HCT116 (cell line): ENCODE measurements at regions not wholly inside any gene's neighbourhood (a gene's known extent, or its start where the extent isn't known, plus 50 kb on each side); places are given as distances from the start of the nearest gene placed in this dataset.

Source experiments
- ATAC-seq: fragments of 200-7000 bp; cut with Tn5 transposase; 2 replicates; pipeline ENCODE4 v1.9.1; 2020; ENCODE audit warnings: mild to moderate bottlenecking, moderate library complexity
- BruUV-seq: library from RNA; stranded (reverse); fragments of 400-500 nt; replicated peaks from 2 replicates; lab custom pipeline; 2021; lab: Mats Ljungman, UMichigan
- CTCF ChIA-PET: fragments of 300-600 bp; sonication (Branson Sonifier 250); formaldehyde crosslinking; loops from one replicate; lab custom pipeline; 2021; ENCODE audit warnings: antibody characterized with exemption; lab: Charles Lee
- POLR2A ChIA-PET: fragments of 300-600, 350-600 bp; sonication (Branson Sonifier 250); formaldehyde crosslinking; loops from one replicate; lab custom pipeline; 2021; ENCODE audit warnings: antibody characterized with exemption; lab: Charles Lee
- RAD21 ChIA-PET, 2 experiments: fragments of 300-600 bp; sonication (Branson Sonifier 250); formaldehyde crosslinking; loops; one replicate each; lab custom pipeline; 2023; ENCODE audit warnings: low total read pairs in 2 of 2; ENCODE audit not compliant: uncharacterized antibody in 2 of 2, unreplicated experiment in 2 of 2, low non-redundant PET in 1 of 2; lab: Charles Lee
- DNase-seq: peaks from one replicate; pipeline ENCODE4 v3.0.0-alpha.2; 2010; ENCODE audit warnings: low read depth, low spot score
- H2AFZ ChIP-seq: fragments of 200-600 bp; shearing (Covaris generic), sonication (generic); 2 replicates; pipeline ENCODE4 v1.6.1; 2017; ENCODE audit warnings: low read depth, mixed run types, mixed read lengths, antibody characterized with exemption, low read length; ENCODE audit not compliant: poor library complexity, severe bottlenecking
- H3K27ac ChIP-seq: 2 replicates; pipeline ENCODE4 v1.5.1; 2012; ENCODE audit warnings: low read depth, low read length
- H3K27me3 ChIP-seq: fragments of 200-600 bp; sonication (generic); 2 replicates; pipeline ENCODE4 v1.6.1; 2016; ENCODE audit warnings: mixed run types, low read length, mixed read lengths; ENCODE audit not compliant: insufficient read depth
- H3K36me3 ChIP-seq, 2 experiments: fragments of 200-500 bp in 1 of 2; fragments of 200-600 bp in 1 of 2; sonication (Bioruptor generic) in 1 of 2; sonication (generic) in 1 of 2; 2 replicates each; pipeline versions ENCODE4 v1.5.1 to v1.6.1; 2014 to 2016; ENCODE audit warnings: low read length in 2 of 2, inconsistent platforms in 1 of 2, mixed read lengths in 1 of 2, mixed run types in 1 of 2; ENCODE audit not compliant: insufficient read depth in 2 of 2, control insufficient read depth in 1 of 2
- H3K4me1 ChIP-seq, 2 experiments: fragments of 200-600 bp in 1 of 2; sonication (generic) in 1 of 2; 2 replicates each; pipeline versions ENCODE4 v1.5.1 to v1.6.1; 2012 to 2017; ENCODE audit warnings: low read length in 2 of 2, inconsistent platforms in 1 of 2, mild to moderate bottlenecking in 1 of 2, mixed read lengths in 1 of 2, mixed run types in 1 of 2, moderate library complexity in 1 of 2; ENCODE audit not compliant: insufficient read depth in 2 of 2, control insufficient read depth in 1 of 2
- H3K4me2 ChIP-seq: fragments of 200-600 bp; sonication (generic); 2 replicates; pipeline ENCODE4 v1.6.1; 2017; ENCODE audit warnings: mixed run types, low read length, mixed read lengths
- H3K4me3 ChIP-seq, 2 experiments: fragments of 200-600 bp in 1 of 2; sonication (generic) in 1 of 2; replicated peaks in 1 of 2; 2 replicates each; pipeline ENCODE4 v1.5.1; 2011 to 2016; ENCODE audit warnings: low read length in 2 of 2, control low read depth in 1 of 2, low read depth in 1 of 2, mild to moderate bottlenecking in 1 of 2, mixed read lengths in 1 of 2, mixed run types in 1 of 2
- H3K79me2 ChIP-seq: fragments of 200-600 bp; sonication (generic); 2 replicates; pipeline ENCODE4 v1.6.1; 2017; ENCODE audit warnings: mild to moderate bottlenecking, mixed run types, low read length, moderate library complexity, mixed read lengths; ENCODE audit not compliant: insufficient read depth
- H3K9ac ChIP-seq: fragments of 200-600 bp; sonication (generic); 2 replicates; pipeline ENCODE4 v1.6.1; 2016; ENCODE audit warnings: low read length, mixed read lengths
- H3K9me2 ChIP-seq: fragments of 200-600 bp; sonication (generic), shearing (Covaris generic); 2 replicates; pipeline ENCODE4 v1.6.1; 2017; ENCODE audit warnings: mixed run types, mild to moderate bottlenecking, moderate library complexity; ENCODE audit not compliant: insufficient read depth
- H3K9me3 ChIP-seq, 2 experiments: fragments of 200-500 bp in 1 of 2; fragments of 200-600 bp in 1 of 2; sonication (Bioruptor generic) in 1 of 2; sonication (generic) in 1 of 2; 2 replicates each; pipeline ENCODE4 v1.6.1; 2014 to 2017; ENCODE audit warnings: low read length in 2 of 2, mixed read lengths in 2 of 2, inconsistent platforms in 1 of 2, low read depth in 1 of 2, mild to moderate bottlenecking in 1 of 2, mixed run types in 1 of 2, moderate library complexity in 1 of 2; ENCODE audit not compliant: control insufficient read depth in 1 of 2, insufficient read depth in 1 of 2
- H4K20me1 ChIP-seq: fragments of 200-600 bp; sonication (generic), shearing (Covaris generic); 2 replicates; pipeline ENCODE4 v1.6.1; 2017; ENCODE audit warnings: mixed run types, mild to moderate bottlenecking, moderate library complexity; ENCODE audit not compliant: insufficient read depth
- CEBPB ChIP-seq: IDR thresholded peaks from 2 replicates; pipeline ENCODE4 v1.6.1; 2012; ENCODE audit warnings: low read depth
- CTCF ChIP-seq, 3 experiments: fragments of 200-600 bp in 1 of 3; sonication (generic) in 1 of 3; IDR thresholded peaks in 2 of 3; conservative IDR thresholded peaks in 1 of 3; 2 replicates each; pipeline ENCODE4 v1.5.1; 2012 to 2017; ENCODE audit warnings: low read depth in 2 of 3, low read length in 2 of 3, antibody characterized with exemption in 1 of 3, borderline replicate concordance in 1 of 3, control low read depth in 1 of 3, mild to moderate bottlenecking in 1 of 3, mixed read lengths in 1 of 3, mixed run types in 1 of 3, moderate library complexity in 1 of 3; ENCODE audit not compliant: insufficient read depth in 1 of 3
- EGR1 ChIP-seq: IDR thresholded peaks from 2 replicates; pipeline ENCODE4 v1.6.1; 2012; ENCODE audit warnings: low read depth
- JUND ChIP-seq: IDR thresholded peaks from 2 replicates; pipeline ENCODE4 v1.6.1; 2012
- POLR2AphosphoS5 ChIP-seq: IDR thresholded peaks from 2 replicates; pipeline ENCODE4 v1.6.1; 2011; ENCODE audit warnings: mild to moderate bottlenecking, low read depth, low read length, moderate library complexity
- RAD21 ChIP-seq: IDR thresholded peaks from 2 replicates; pipeline ENCODE4 v1.6.1; 2012; ENCODE audit warnings: low read depth, mild to moderate bottlenecking
- SRF ChIP-seq: IDR thresholded peaks from 2 replicates; pipeline ENCODE4 v1.6.1; 2012; ENCODE audit warnings: low read depth
- YY1 ChIP-seq: IDR thresholded peaks from 2 replicates; pipeline ENCODE4 v1.6.1; 2011; ENCODE audit warnings: low read length, low read depth, moderate library complexity, mild to moderate bottlenecking; ENCODE audit not compliant: insufficient replicate concordance; ENCODE audit errors: extremely low read depth
- intact Hi-C: fragments of 100-400 bp; cut with micrococcal nuclease; formaldehyde crosslinking; loops from 2 replicates; pipeline ENCODE4 v1.10.0; 2022

GRCh38 chr14:23725528-23725927 is 89.4 kb downstream of the DHRS2 start:
- DNase-seq (no peak), ATAC-seq (no peak)
- ChIA-PET POLR2A (no interaction called here), CTCF (interaction anchor here (2.4 kb wide), 1 partner anchor 185 kb away, joined by 13 read pairs; no protein-coding TSS in a partner anchor), RAD21 (no interaction called here)
- no peaks in the 10 kb centered on the region for H3K9me3 ChIP-seq
- no TSS peak for BruUV-seq
- no peaks in the 10 kb centered on the region for H4K20me1 ChIP-seq
- H2AFZ ChIP-seq: no peak overlapping the region
- no peaks in the 10 kb centered on the region for H3K36me3 ChIP-seq
- no peaks in the 10 kb centered on the region for H3K27me3 ChIP-seq
- H3K9me2 ChIP-seq: 0 out of 2 replicates have a peak, but pooled peaks cover 5% of the 10 kb centered on the region
- no peak overlapping the region for H3K9ac ChIP-seq
- intact Hi-C loops: no loop called here
- H3K4me1 ChIP-seq: peaks cover 0 to 4% of the 10 kb centered on the region in 2 experiments; a peak in 1 of 4 replicates
- no peak overlapping the region for H3K4me3 ChIP-seq
- no peaks in the 10 kb centered on the region for H3K79me2 ChIP-seq
- no peak for TF ChIP-seq RAD21
- H3K27ac ChIP-seq: no peak overlapping the region
- H3K4me2 ChIP-seq: no peak overlapping the region

GRCh38 chr14:23725980-23726710 is 90.0 kb downstream of the DHRS2 start:
- Histone ChIP-seq H3K9me2 (0 out of 2 replicates have a peak, but pooled peaks cover 5% of the 10 kb centered on the region), H3K9me3 (no peaks in the 10 kb centered on the region), H3K36me3 (no peaks in the 10 kb centered on the region), H2AFZ (no peak overlapping the region), H3K27ac (no peak overlapping the region), H3K4me3 (no peak overlapping the region), H3K4me1 (peaks cover 0 to 4% of the 10 kb centered on the region in 2 experiments; a peak in 1 of 4 replicates), H3K4me2 (no peak overlapping the region), H3K27me3 (no peaks in the 10 kb centered on the region), H3K79me2 (no peaks in the 10 kb centered on the region), H3K9ac (no peak overlapping the region), H4K20me1 (no peaks in the 10 kb centered on the region)
- ChIA-PET RAD21 (no interaction called here), POLR2A (no interaction called here), CTCF (interaction anchor here (2.4 kb wide), 1 partner anchor 185 kb away, joined by 13 read pairs; no protein-coding TSS in a partner anchor)
- intact Hi-C loops: loop anchor here (2.0 kb wide), 2 partner anchors 93 to 229 kb away; no protein-coding TSS in a partner anchor
- no peak for TF ChIP-seq CTCF (IDR thresholded peaks at IDR 0.05 in 2 of 3, conservative IDR thresholded peaks at IDR 0.05 in 1 of 3; ENCODE audit: borderline replicate concordance in 1 of 3, insufficient read depth in 1 of 3, low read depth in 2 of 3, low read length in 2 of 3)
- no peak for TF ChIP-seq YY1
- no peak for TF ChIP-seq CEBPB
- TF ChIP-seq JUND: no peak
- TF ChIP-seq POLR2AphosphoS5: no peak
- TF ChIP-seq EGR1: no peak
- no peak for TF ChIP-seq SRF
- ATAC-seq (no peak), DNase-seq (no peak)
- BruUV-seq: no TSS peak
